NCI-H146 treated with DMSO at 0.1 percent for 48 hours (cell line): ENCODE measurements at regions not wholly inside any gene's neighbourhood (a gene's known extent, or its start where the extent isn't known, plus 50 kb on each side); places are given as distances from the start of the nearest gene placed in this dataset.
"Not testable (repeated sequence)": the region's sequence is repeated elsewhere in the genome, so short reads cannot be mapped to it uniquely, and the experiment has no call there.

Experiments used
- DNase-seq: peaks from one replicate; lab custom pipeline; 2025; ENCODE audit not compliant: unreplicated experiment; lab: John Stamatoyannopoulos, UW

GRCh38 chr2:16064745-16065144 is 124.4 kb downstream of the MYCN start:
- no peak for DNase-seq

- no peak for DNase-seq
Observed at GRCh38 chr2:16063955-16064633, 123.7 kb downstream of the MYCN start.

DNA sequence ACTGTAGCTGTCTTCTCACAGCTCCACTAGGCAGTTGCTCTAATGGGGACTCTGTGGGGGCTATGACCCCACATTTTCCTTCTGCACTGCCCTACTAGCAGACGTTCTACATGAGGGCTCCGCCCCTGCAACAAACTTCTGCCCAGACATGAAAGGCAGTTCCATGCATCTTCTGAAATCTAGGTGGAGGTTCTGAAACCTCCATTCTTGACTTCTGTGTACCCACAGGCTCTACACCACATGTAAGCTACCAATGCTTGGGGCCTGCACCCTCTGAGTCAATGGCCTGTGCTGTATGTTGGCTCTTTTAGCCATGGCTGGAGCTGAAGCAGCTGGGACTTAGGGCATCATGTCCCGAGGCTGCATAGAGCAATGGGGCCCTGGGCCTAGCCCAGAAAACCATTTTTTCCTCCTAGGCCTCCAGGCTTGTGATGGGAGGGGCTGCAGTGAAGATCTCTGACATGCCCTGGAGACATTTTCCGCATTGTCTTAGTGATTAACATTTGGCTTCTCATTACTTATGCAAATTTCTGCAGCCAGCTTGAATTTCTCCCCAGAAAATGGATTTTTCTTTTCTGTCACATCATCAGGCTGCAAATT is 123.0 kb downstream of the MYCN start:
- DNase-seq: no peak

GRCh38 chr2:16062471-16063250 is 122.3 kb downstream of the MYCN start:
- no peak for DNase-seq

DNA sequence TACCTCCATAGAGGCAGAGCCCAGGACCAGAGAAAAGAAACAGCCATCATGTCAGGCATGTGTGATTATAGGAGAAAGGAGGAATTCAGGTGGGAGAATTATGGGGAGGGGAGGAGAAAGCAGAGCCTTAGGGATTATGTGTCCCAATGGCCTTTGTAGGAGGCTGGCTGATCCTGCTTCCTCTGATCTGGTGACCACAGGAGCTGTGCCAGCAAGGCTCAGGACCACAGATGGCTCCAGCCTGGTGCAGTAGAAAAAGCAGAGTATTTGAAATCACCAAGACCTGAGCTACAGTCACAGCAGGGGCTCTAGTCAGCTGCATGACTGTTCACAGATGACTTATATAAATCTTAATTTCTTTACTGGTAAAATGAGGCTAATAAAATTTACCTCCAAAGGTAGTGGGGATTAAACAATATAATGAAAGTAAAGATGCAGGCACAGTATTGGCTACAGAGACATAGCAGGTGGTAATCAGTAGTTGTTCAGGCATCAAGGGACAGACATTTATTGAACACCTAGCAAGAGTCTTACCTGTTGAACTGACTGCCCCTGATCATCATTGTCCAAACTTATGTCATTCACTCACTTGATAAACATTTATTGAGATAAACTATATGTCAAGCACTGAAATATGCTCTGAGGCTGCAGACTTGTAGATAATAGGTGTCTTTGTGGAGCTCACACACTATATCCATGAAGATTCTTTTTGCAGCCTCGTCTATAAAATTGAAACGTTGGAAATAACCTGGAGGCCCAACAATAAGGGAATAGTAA is 121.3 kb downstream of the MYCN start:
- DNase-seq: no peak

GRCh38 chr2:16060936-16061338 is 120.6 kb downstream of the MYCN start:
- DNase-seq: no peak

DNA sequence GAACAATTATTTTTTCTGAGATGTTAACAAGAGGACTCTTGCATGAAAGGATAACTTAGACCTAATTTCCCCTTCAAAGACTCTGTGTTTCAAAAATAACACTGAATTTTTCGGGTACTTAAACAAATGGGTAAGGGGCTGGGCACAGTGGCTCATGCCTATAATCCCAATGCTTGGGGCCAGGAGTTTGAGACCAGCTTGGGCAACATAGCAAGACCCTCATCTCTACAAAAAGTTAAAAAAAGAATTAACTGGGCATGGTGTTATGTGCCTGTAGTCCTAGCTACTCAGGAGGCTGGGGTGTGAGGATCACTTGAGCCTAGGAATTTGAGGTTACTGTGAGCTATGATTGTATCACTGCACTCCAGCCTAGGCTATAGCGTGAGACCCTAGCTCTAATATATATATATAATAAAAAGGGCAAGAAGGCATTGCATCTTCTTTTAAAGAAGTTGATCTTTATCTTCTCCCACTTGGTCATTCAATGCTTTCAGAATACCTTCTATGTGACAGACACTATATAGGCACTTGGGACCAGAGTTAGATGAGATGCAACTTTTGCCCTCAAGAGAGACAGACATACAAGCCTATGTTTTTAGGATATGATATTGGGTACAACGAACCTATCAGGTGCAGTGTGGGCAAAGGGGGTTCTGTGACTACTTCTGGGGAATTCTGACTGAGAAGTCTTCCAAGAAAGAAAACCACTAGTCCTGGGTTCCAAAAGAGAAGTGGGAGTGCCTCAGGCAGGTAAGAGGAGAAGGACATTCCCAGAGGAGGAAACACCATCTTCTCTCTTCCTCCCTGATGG is 120.0 kb downstream of the MYCN start:
- no peak for DNase-seq

- no peak for DNase-seq
Observed at GRCh38 chr2:16059393-16060016, 119.2 kb downstream of the MYCN start.

- DNase-seq: no peak
Observed at GRCh38 chr2:16058747-16059358, 118.5 kb downstream of the MYCN start.

DNA sequence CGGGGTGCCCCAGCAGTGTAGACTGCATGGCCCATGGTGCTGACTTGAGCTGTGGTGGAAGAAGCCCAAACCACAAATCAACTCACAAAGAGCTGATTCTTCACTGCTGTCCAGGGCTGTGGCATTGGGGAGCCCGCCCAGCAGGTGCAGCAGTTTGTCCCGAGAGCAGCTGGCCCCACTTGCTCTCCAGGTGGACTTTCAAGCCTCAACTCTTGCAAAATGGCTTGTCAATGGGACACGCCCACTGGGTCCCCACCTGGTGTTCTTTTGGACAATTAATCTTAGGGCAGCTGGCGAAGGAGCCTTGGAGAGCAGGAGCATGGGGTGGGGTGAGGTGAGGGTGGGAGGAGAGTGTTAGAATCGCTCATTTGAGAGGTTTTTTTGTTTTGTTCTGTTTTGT is 117.9 kb downstream of the MYCN start:
- peak; percentile 35 for DNase-seq

- DNase-seq: no peak
Observed at GRCh38 chr2:16057661-16058060, 117.3 kb downstream of the MYCN start.

DNA sequence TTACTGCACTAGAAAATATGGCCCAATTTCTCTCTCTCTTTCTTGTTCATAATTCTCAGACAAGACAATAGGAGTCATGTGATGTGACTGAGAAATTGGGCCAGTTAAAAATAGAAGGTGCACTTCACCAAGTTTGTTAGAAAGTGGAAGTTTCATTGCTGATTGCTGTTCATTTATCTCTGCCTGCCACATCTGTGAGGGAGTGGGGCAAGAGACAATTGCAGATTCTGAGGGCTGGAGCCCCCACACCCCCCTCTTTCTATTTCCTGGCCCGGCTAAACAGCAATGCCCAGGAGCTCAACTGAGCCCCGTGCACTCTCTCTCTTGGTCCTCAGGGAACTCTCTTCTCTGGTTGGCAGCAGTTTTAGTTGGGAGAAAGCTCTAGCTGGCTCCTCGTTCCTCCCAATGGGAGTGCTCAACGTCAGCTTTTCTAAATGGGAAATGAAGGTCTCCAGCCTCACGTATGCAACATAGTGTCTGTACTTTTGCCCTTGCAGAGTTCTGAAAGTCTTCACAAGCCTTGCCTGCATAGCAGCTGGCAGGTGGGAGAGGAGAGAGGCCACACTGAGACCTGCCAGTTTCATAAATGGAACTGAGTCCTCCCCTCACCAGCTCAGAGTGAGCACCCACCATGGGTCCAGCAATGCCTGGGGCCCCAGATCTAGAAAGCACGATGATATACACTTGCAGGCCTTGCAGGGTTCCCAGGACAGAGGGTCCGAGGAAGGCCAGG is 115.7 kb downstream of the MYCN start:
- DNase-seq: no peak

DNA sequence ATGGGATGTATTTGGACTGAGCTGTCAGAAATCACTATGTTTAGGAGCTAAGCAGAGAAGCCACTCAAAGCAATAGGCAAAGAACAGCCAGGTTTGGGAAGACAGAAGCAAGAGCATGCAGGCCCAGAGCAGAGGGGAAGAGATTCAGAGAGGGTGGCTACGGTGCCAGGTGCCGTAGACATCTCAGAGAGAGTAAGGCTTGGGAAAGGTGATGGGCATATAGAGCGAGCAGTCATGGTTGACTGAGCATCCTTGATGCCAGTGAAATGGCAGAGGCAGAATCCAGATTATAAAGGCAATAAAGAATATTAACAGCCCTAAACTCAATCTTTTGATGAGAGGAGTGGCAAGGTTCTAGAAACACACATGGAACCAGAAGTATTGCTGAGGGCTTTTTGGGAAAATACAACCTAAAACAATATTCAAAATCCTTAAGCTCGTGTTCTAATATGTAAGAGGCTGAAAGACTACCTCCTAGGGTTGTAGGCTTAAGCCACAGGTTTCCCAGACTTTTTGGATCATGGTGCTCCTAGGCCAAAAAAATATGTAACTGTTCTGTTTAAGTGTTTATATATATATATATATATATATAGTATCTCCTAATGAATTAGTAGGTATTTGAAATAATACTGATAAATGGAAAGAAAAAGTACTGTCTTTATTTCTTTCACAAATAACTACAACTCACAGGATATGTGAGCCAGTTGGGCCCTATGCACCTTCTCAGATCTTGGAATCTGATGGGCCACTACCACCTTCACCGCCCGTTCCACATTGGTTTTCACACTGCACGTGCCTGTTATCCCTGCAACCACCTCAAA is 113.3 kb downstream of the MYCN start:
- no peak for DNase-seq

- not testable (repeated sequence) for DNase-seq
Observed at GRCh38 chr2:16052571-16053052, 112.3 kb downstream of the MYCN start.

- DNase-seq: no peak
Observed at GRCh38 chr2:16051841-16052564, 111.7 kb downstream of the MYCN start.

DNA sequence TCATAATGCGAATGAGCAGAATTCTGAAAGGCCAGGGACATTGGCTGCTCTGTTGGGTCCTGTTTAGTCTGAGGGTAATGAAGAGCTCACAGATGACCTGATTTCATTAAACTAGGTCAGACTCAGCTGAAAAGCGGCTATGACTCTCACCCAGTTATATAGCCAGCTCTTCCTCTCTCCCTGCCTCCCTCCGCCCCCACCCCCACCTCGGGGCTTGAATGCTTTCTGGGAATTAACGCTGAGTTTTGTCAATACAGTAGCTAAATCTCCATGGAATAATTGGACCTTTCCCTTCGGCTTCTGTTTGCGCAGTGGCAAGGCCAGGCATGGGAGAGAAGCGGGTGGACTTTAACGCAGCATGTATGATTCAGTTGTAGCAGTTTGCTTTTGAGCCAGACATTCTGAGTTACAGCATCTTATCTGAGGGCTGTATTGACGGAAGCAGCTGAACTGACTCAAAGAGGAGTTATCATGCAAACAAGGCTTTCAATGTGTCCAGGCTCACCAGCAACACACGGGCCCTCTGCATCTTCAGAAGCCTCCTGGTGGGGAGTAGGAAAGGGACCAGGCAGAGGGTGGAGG is 110.6 kb downstream of the MYCN start:
- peak; percentile 70 for DNase-seq
